ENCODE measurements at regions not wholly inside any gene's neighbourhood (a gene's known extent, or its start where the extent isn't known, plus 50 kb on each side); places are given as distances from the start of the nearest gene placed in this dataset.

- TF ChIP-seq JUND (IDR thresholded peaks at IDR 0.05) (peak; percentile 98), ATF3 (IDR thresholded peaks at IDR 0.05) (peak; percentile 70; the same call in 1 of the 2 replicates)
Measured at GRCh38 chr11:122189229-122189628, 73.2 kb upstream of the BLID start (continued).

- Histone ChIP-seq H3K4me2 (ENCODE audit: low read length) (peak overlapping the region; percentile 57), H3K36me3 (ENCODE audit: control insufficient read depth in 1 of 2, insufficient read depth in 2 of 2, low read length in 2 of 2) (peaks cover 0 to 21% of the 10 kb centered on the region in 2 experiments; a peak in 2 of 4 replicates), H3K4me3 (replicated peaks in 1 of 2; ENCODE audit: low read depth in 1 of 2, low read length in 2 of 2) (no peak overlapping the region; a peak in 1 of 4 replicates), H4K20me1 (ENCODE audit: insufficient read depth) (no peaks in the 10 kb centered on the region), H3K9me3 (ENCODE audit: control insufficient read depth in 1 of 2, insufficient read depth in 1 of 2, low read depth in 1 of 2, low read length in 2 of 2) (no peaks in the 10 kb centered on the region), H3K9ac (ENCODE audit: low read length) (peak overlapping the region; percentile 63), H3K27ac (ENCODE audit: low read depth, low read length) (peak overlapping the region; percentile 97), H3K9me2 (ENCODE audit: insufficient read depth) (no peaks in the 10 kb centered on the region), H2AFZ (ENCODE audit: low read depth, low read length, poor library complexity, severe bottlenecking) (no peak overlapping the region), H3K79me2 (ENCODE audit: insufficient read depth, low read length) (peaks cover 98% of the 10 kb centered on the region), H3K4me1 (ENCODE audit: control insufficient read depth in 1 of 2, insufficient read depth in 2 of 2, low read length in 2 of 2) (peaks cover 82 to 100% of the 10 kb centered on the region in 2 experiments), H3K27me3 (ENCODE audit: insufficient read depth, low read length) (no peaks in the 10 kb centered on the region)
- RAD21 ChIA-PET (ENCODE audit: low non-redundant PET in 1 of 2, low total read pairs in 2 of 2, uncharacterized antibody in 2 of 2, unreplicated experiment in 2 of 2), result interaction anchor here in 1 of 2 experiments (0.6 to 0.7 kb wide), 2 partner anchors 52 to 865 kb away, joined by 3 read pairs; no protein-coding TSS in a partner anchor
- intact Hi-C loops (cut with micrococcal nuclease), result no loop called here
- TF ChIP-seq EGR1 (IDR thresholded peaks at IDR 0.05; ENCODE audit: low read depth) (peak; percentile 61; the same call in 1 of the 2 replicates), FOSL1 (IDR thresholded peaks at IDR 0.05; ENCODE audit: low read depth) (0 out of 2 replicates have a peak, but pooled peaks have one; percentile 28), CEBPB (IDR thresholded peaks at IDR 0.05; ENCODE audit: low read depth) (no peak; the same call in 1 of the 2 replicates), ELF1 (IDR thresholded peaks at IDR 0.05; ENCODE audit: borderline replicate concordance, low read depth) (no peak), EZH2phosphoT487 (IDR thresholded peaks at IDR 0.05; ENCODE audit: borderline replicate concordance) (no peak), SP1 (IDR thresholded peaks at IDR 0.05; ENCODE audit: low read depth) (peak; percentile 41; the same call in 1 of the 2 replicates), TCF7L2 (IDR thresholded peaks at IDR 0.05; ENCODE audit: borderline replicate concordance, extremely low read depth, insufficient read depth, insufficient read length) (no peak)
- ATAC-seq (peak; percentile 44), DNase-seq (ENCODE audit: low read depth, low spot score) (peak; percentile 54)
- CTCF ChIA-PET, result no interaction called here
- POLR2A ChIA-PET, result interaction anchor here (0.7 to 2.6 kb wide), 9 partner anchors 9 to 509 kb away, joined by 3 to 11 read pairs (median 7); no protein-coding TSS in a partner anchor
- no TSS peak for BruUV-seq (replicated peaks)
Measured at GRCh38 chr11:122187373-122188165, 71.6 kb upstream of the BLID start.

Measured in HCT116 (cell line).